Stimulated activated CD8-positive, alpha-beta memory T cell treated with anti-CD3 and anti-CD28 coated beads, Interleukin-4, amount 100 ng/mL, for 1 hour (primary cell): ENCODE measurements at regions not wholly inside any gene's neighbourhood (a gene's known extent, or its start where the extent isn't known, plus 50 kb on each side); places are given as distances from the start of the nearest gene placed in this dataset.
"Not testable (repeated sequence)": the region's sequence is repeated elsewhere in the genome, so short reads cannot be mapped to it uniquely, and the experiment has no call there.

Experiments used
- DNase-seq, 2 donors: peaks; one replicate each; pipeline ENCODE4 v3.0.0-alpha.2; 2020; ENCODE audit warnings: low read depth in 2 of 2, low spot score in 1 of 2

- DNase-seq = no peak
Observed at GRCh38 chr2:128642821-128643220, 324.2 kb upstream of the HS6ST1 start.

- DNase-seq = no peak
Observed at GRCh38 chr2:128643221-128644065, 324.8 kb upstream of the HS6ST1 start.

GRCh38 chr2:128644156-128644555 is 325.5 kb upstream of the HS6ST1 start:
- DNase-seq = no peak

- DNase-seq = no peak
Observed at GRCh38 chr2:128644718-128645256, 326.1 kb upstream of the HS6ST1 start.

GRCh38 chr2:128645631-128646030 is 327.0 kb upstream of the HS6ST1 start:
- DNase-seq = no peak

- DNase-seq = no peak
Observed at GRCh38 chr2:128646091-128646490, 327.4 kb upstream of the HS6ST1 start.

- DNase-seq = no peak
Observed at GRCh38 chr2:128646691-128647090, 328.0 kb upstream of the HS6ST1 start.

- DNase-seq = no peak
Observed at GRCh38 chr2:128651000-128651399, 332.3 kb upstream of the HS6ST1 start.

- no peak for DNase-seq
Observed at GRCh38 chr2:128654408-128654807, 335.7 kb upstream of the HS6ST1 start.

- no peak for DNase-seq
Observed at GRCh38 chr2:128660836-128661235, 342.2 kb upstream of the HS6ST1 start.

- no peak for DNase-seq
Observed at GRCh38 chr2:128661311-128661710, 342.6 kb upstream of the HS6ST1 start.

- no peak for DNase-seq
Observed at GRCh38 chr2:128662051-128662471, 343.4 kb upstream of the HS6ST1 start.

GRCh38 chr2:128663371-128664050 is 344.8 kb upstream of the HS6ST1 start:
- DNase-seq = no peak

- DNase-seq = no peak
Observed at GRCh38 chr2:128664499-128664971, 345.9 kb upstream of the HS6ST1 start.

- no peak for DNase-seq
Observed at GRCh38 chr2:128665113-128665512, 346.4 kb upstream of the HS6ST1 start.

GRCh38 chr2:128666596-128666995 is 347.9 kb upstream of the HS6ST1 start:
- no peak for DNase-seq

- no peak for DNase-seq
Observed at GRCh38 chr2:128667391-128667790, 348.7 kb upstream of the HS6ST1 start.

GRCh38 chr2:128668946-128669345 is 350.3 kb upstream of the HS6ST1 start:
- no peak for DNase-seq

- no peak for DNase-seq
Observed at GRCh38 chr2:128670066-128670465, 351.4 kb upstream of the HS6ST1 start.

GRCh38 chr2:128671981-128672757 is 353.5 kb upstream of the HS6ST1 start:
- not testable (repeated sequence) for DNase-seq

- DNase-seq = not testable (repeated sequence)
Observed at GRCh38 chr2:128679680-128680079, 361.0 kb upstream of the HS6ST1 start.
